ENCODE measurements at regions not wholly inside any gene's neighbourhood (a gene's known extent, or its start where the extent isn't known, plus 50 kb on each side); places are given as distances from the start of the nearest gene placed in this dataset.

GRCh38 chr16:25374556-25374955 lies 116.9 kb upstream of the ZKSCAN2 start:
- no peaks in the 10 kb centered on the region for H3K9me3 ChIP-seq
- FAIRE-seq (no peak), DNase-seq (ENCODE audit: low read depth in 1 of 2, low spot score in 1 of 2) (no peak), ATAC-seq (no peak)
- no peak for TF ChIP-seq MAZ (IDR thresholded peaks at IDR 0.05; ENCODE audit: borderline replicate concordance, low read depth, low read length)
- TF ChIP-seq HOXA7 (CRISPR knock-in tag; IDR thresholded peaks at IDR 0.05): no peak
- TF ChIP-seq NPAS2 (CRISPR knock-in tag; IDR thresholded peaks at IDR 0.05; ENCODE audit: borderline replicate concordance): no peak
- TF ChIP-seq NFE2L2 (conservative IDR thresholded peaks at IDR 0.05; ENCODE audit: low read length): no peak
- TF ChIP-seq ZNF302 (CRISPR knock-in tag; IDR thresholded peaks at IDR 0.05): no peak
- no peak for TF ChIP-seq JUN (IDR thresholded peaks at IDR 0.05)
- WGBS (ENCODE audit: missing lambda C conversion rate): 6% methylated on average over 4 of the region's 4 CpGs
- ChIA-PET POLR2A (no interaction called here), CTCF (no interaction called here)
- H3K4me1 ChIP-seq: no peaks in the 10 kb centered on the region
- H3K4me2 ChIP-seq: no peak overlapping the region
- no peak overlapping the region for H3K4me3 ChIP-seq
- H3K27ac ChIP-seq: no peak overlapping the region

GRCh38 chr16:25372716-25373115 lies 115.1 kb upstream of the ZKSCAN2 start:
- no peak for TF ChIP-seq HES2 (IDR thresholded peaks at IDR 0.05)
- no peak for TF ChIP-seq ZC3H11A (IDR thresholded peaks at IDR 0.05)
- no peak for TF ChIP-seq CBX8 (IDR thresholded peaks at IDR 0.05)
- TF ChIP-seq BCL3 (IDR thresholded peaks at IDR 0.05): no peak
- TF ChIP-seq RFX5 (IDR thresholded peaks at IDR 0.05): no peak
- TF ChIP-seq NFE2L2 (conservative IDR thresholded peaks at IDR 0.05; ENCODE audit: low read length): no peak
- TF ChIP-seq RAD21 (conservative IDR thresholded peaks at IDR 0.05 in 1 of 2, IDR thresholded peaks at IDR 0.05 in 1 of 2): peak in 1 of 2 experiments; percentile 34; a peak in 2 of 5 replicates
- Histone ChIP-seq H3K4me1 (no peaks in the 10 kb centered on the region), H3K9me3 (no peaks in the 10 kb centered on the region), H3K4me3 (no peak overlapping the region), H3K27ac (no peak overlapping the region), H3K4me2 (no peak overlapping the region)
- no peak for DNase-seq (ENCODE audit: low read depth in 1 of 2, low spot score in 1 of 2)
- WGBS (ENCODE audit: missing lambda C conversion rate): 0% methylated on average over 2 of the region's 2 CpGs
- no peak for ATAC-seq
- CTCF ChIA-PET: no interaction called here
- no peak for FAIRE-seq
- POLR2A ChIA-PET: no interaction called here

- POLR2A ChIA-PET: no interaction called here
- Histone ChIP-seq H3K4me3 (no peak overlapping the region), H3K4me2 (no peak overlapping the region), H3K27ac (no peak overlapping the region), H3K4me1 (no peaks in the 10 kb centered on the region), H3K9me3 (no peaks in the 10 kb centered on the region)
- 35% methylated on average over 6 of the region's 6 CpGs for WGBS (ENCODE audit: missing lambda C conversion rate)
- no peak for ATAC-seq
- CTCF ChIA-PET: no interaction called here
- no peak for DNase-seq (ENCODE audit: low read depth in 1 of 2, low spot score in 1 of 2)
- TF ChIP-seq MAX (IDR thresholded peaks at IDR 0.05) (no peak), ATOH8 (CRISPR knock-in tag; IDR thresholded peaks at IDR 0.05; ENCODE audit: low read depth) (no peak), HMGXB4 (CRISPR knock-in tag; IDR thresholded peaks at IDR 0.05; ENCODE audit: borderline replicate concordance) (no peak), TP53 (CRISPR knock-in tag; IDR thresholded peaks at IDR 0.05) (no peak), NFE2L2 (conservative IDR thresholded peaks at IDR 0.05; ENCODE audit: low read length) (no peak), REST (IDR thresholded peaks at IDR 0.05) (no peak), RCOR1 (IDR thresholded peaks at IDR 0.05; ENCODE audit: low read depth, low read length) (no peak), ZC3H11A (IDR thresholded peaks at IDR 0.05) (no peak), BCL3 (IDR thresholded peaks at IDR 0.05) (no peak), E2F6 (IDR thresholded peaks at IDR 0.05; ENCODE audit: borderline replicate concordance, low read depth) (no peak), KDM1A (IDR thresholded peaks at IDR 0.05; ENCODE audit: low read depth) (no peak), KDM5A (IDR thresholded peaks at IDR 0.05) (no peak), MYC (IDR thresholded peaks at IDR 0.05; ENCODE audit: borderline replicate concordance, low read length) (no peak), EP300 (IDR thresholded peaks at IDR 0.05) (no peak), ZSCAN20 (CRISPR knock-in tag; IDR thresholded peaks at IDR 0.05) (no peak), HDAC2 (IDR thresholded peaks at IDR 0.05) (no peak)
- no peak for FAIRE-seq
These were observed 113.7 kb upstream of the ZKSCAN2 start for GRCh38 chr16:25371342-25371741.
